Retinal pigment epithelial cell (primary cell): ENCODE measurements at regions not wholly inside any gene's neighbourhood (a gene's known extent, or its start where the extent isn't known, plus 50 kb on each side); places are given as distances from the start of the nearest gene placed in this dataset.

ENCODE experiments used
- DNase-seq: peaks from one replicate; pipeline ENCODE4 v3.0.0-alpha.2; 2010; ENCODE audit warnings: low read depth
- H3K4me3 ChIP-seq: 2 replicates; pipeline ENCODE4 v1.5.1; 2011; ENCODE audit warnings: mild to moderate bottlenecking, low read length, control low read depth, moderate library complexity
- CTCF ChIP-seq: conservative IDR thresholded peaks from 2 replicates; pipeline ENCODE4 v1.5.1; 2011; ENCODE audit warnings: low read depth, low read length, control low read depth, inconsistent platforms

GRCh38 chr21:28540514-28540913, 452.2 kb downstream of the LTN1 start:
- TF ChIP-seq CTCF: no peak
- H3K4me3 ChIP-seq: no peak overlapping the region
- DNase-seq: no peak

- no peak overlapping the region for H3K4me3 ChIP-seq
- no peak for DNase-seq
- TF ChIP-seq CTCF: no peak
Measured at GRCh38 chr21:28539623-28539988, 453.1 kb downstream of the LTN1 start.

- H3K4me3 ChIP-seq: no peak overlapping the region
- no peak for TF ChIP-seq CTCF
- no peak for DNase-seq
Measured at GRCh38 chr21:28538987-28539622, 453.6 kb downstream of the LTN1 start.

GRCh38 chr21:28537371-28538079, 455.2 kb downstream of the LTN1 start:
- peak; percentile 40 for DNase-seq
- no peak overlapping the region for H3K4me3 ChIP-seq
- TF ChIP-seq CTCF: no peak

GRCh38 chr21:28532446-28532845, 460.2 kb downstream of the LTN1 start:
- no peak for DNase-seq
- H3K4me3 ChIP-seq: no peak overlapping the region
- no peak for TF ChIP-seq CTCF

GRCh38 chr21:28523367-28523766, 469.3 kb downstream of the LTN1 start:
- no peak overlapping the region for H3K4me3 ChIP-seq
- DNase-seq: no peak
- no peak for TF ChIP-seq CTCF
